Upper lobe of right lung (tissue), 1 donor: ENCODE measurements at regions not wholly inside any gene's neighbourhood (a gene's known extent, or its start where the extent isn't known, plus 50 kb on each side); places are given as distances from the start of the nearest gene placed in this dataset.

Source experiments
- ATAC-seq: fragments of 200-7000 bp; cut with Tn5 transposase; one replicate; pipeline ENCODE4 v1.9.1; 2020; ENCODE audit warnings: mild to moderate bottlenecking, moderate library complexity
- DNase-seq: peaks from one replicate; pipeline ENCODE4 v3.0.0-alpha.2; 2020
- H3K27ac ChIP-seq: fragments of 200-600 bp; one replicate; pipeline ENCODE4 v1.8.0; 2022
- H3K27me3 ChIP-seq: fragments of 200-600 bp; one replicate; pipeline ENCODE4 v1.8.0; 2022; ENCODE audit warnings: mild to moderate bottlenecking
- H3K36me3 ChIP-seq: fragments of 200-600 bp; one replicate; pipeline ENCODE4 v1.8.0; 2022
- H3K4me1 ChIP-seq: fragments of 200-600 bp; one replicate; pipeline ENCODE4 v1.8.0; 2022
- H3K4me3 ChIP-seq: fragments of 200-600 bp; one replicate; pipeline ENCODE4 v1.8.0; 2022; ENCODE audit warnings: mild to moderate bottlenecking
- H3K9me3 ChIP-seq: fragments of 200-600 bp; one replicate; pipeline ENCODE4 v1.8.0; 2022
- CTCF ChIP-seq: fragments of 200-600 bp; IDR thresholded peaks from one replicate; pipeline ENCODE4 v1.8.0; 2022; ENCODE audit warnings: antibody characterized with exemption
- intact Hi-C: fragments of 100-400 bp; cut with DNase I; formaldehyde crosslinking; loops from one replicate; pipeline ENCODE4 v1.11.0; 2022
- donor health status: DM: no; HTN: yes; CAD: no; lungs with severe emphysema.

- Histone ChIP-seq H3K4me3 (no peak overlapping the region), H3K27ac (no peak overlapping the region), H3K27me3 (no peaks in the 10 kb centered on the region), H3K4me1 (no peaks in the 10 kb centered on the region), H3K36me3 (no peaks in the 10 kb centered on the region), H3K9me3 (no peaks in the 10 kb centered on the region)
- intact Hi-C loops = no loop called here
- TF ChIP-seq CTCF = no peak
- no peak for ATAC-seq
- no peak for DNase-seq
These were observed 92.1 kb upstream of the LMO4 start for GRCh38 chr1:87236585-87236984.

GRCh38 chr1:87239997-87240605 is 88.6 kb upstream of the LMO4 start:
- ATAC-seq = no peak

GRCh38 chr1:87240661-87241285 is 87.9 kb upstream of the LMO4 start:
- Histone ChIP-seq H3K36me3 (no peaks in the 10 kb centered on the region), H3K27ac (no peak overlapping the region)
- DNase-seq = no peak

More at GRCh38 chr1:87239997-87240605, 88.6 kb upstream of the LMO4 start:
- Histone ChIP-seq H3K4me1 (no peaks in the 10 kb centered on the region), H3K9me3 (no peaks in the 10 kb centered on the region), H3K27ac (no peak overlapping the region), H3K27me3 (no peaks in the 10 kb centered on the region), H3K4me3 (no peak overlapping the region), H3K36me3 (no peaks in the 10 kb centered on the region)
- intact Hi-C loops = no loop called here
- no peak for DNase-seq
- TF ChIP-seq CTCF = no peak

GRCh38 chr1:87242445-87243185 is 86.1 kb upstream of the LMO4 start:
- TF ChIP-seq CTCF = no peak
- no peaks in the 10 kb centered on the region for H3K4me1 ChIP-seq
- intact Hi-C loops = no loop called here

More at GRCh38 chr1:87240661-87241285, 87.9 kb upstream of the LMO4 start:
- Histone ChIP-seq H3K27me3 (no peaks in the 10 kb centered on the region), H3K4me3 (no peak overlapping the region), H3K9me3 (no peaks in the 10 kb centered on the region), H3K4me1 (no peaks in the 10 kb centered on the region)
- no peak for TF ChIP-seq CTCF
- no peak for ATAC-seq
- intact Hi-C loops = no loop called here

GRCh38 chr1:87243573-87243972 is 85.1 kb upstream of the LMO4 start:
- no peak overlapping the region for H3K27ac ChIP-seq
- no peaks in the 10 kb centered on the region for H3K27me3 ChIP-seq
- H3K4me1 ChIP-seq = no peaks in the 10 kb centered on the region
- H3K4me3 ChIP-seq = no peak overlapping the region
- intact Hi-C loops = no loop called here
- DNase-seq (no peak), ATAC-seq (no peak)
- H3K9me3 ChIP-seq = no peaks in the 10 kb centered on the region
- no peaks in the 10 kb centered on the region for H3K36me3 ChIP-seq
- TF ChIP-seq CTCF = no peak

More at GRCh38 chr1:87242445-87243185, 86.1 kb upstream of the LMO4 start:
- Histone ChIP-seq H3K9me3 (no peaks in the 10 kb centered on the region), H3K4me3 (no peak overlapping the region), H3K27me3 (no peaks in the 10 kb centered on the region), H3K27ac (no peak overlapping the region), H3K36me3 (no peaks in the 10 kb centered on the region)
- DNase-seq (no peak), ATAC-seq (no peak)
